ENCODE measurements at regions not wholly inside any gene's neighbourhood (a gene's known extent, or its start where the extent isn't known, plus 50 kb on each side); places are given as distances from the start of the nearest gene placed in this dataset.

- TF ChIP-seq POLR2A (IDR thresholded peaks at IDR 0.05) = no peak
- TF ChIP-seq CTCF (IDR thresholded peaks at IDR 0.05) = no peak
Observed at GRCh38 chrX:66988331-66988730, 349.5 kb upstream of the EDA2R start.
